WTC11 (cell line): ENCODE measurements at regions not wholly inside any gene's neighbourhood (a gene's known extent, or its start where the extent isn't known, plus 50 kb on each side); places are given as distances from the start of the nearest gene placed in this dataset.

Experiments
- ATAC-seq: fragments of 200-7000 bp; cut with Tn5 transposase; 2 replicates; pipeline ENCODE4 v1.10.0; 2021; ENCODE audit warnings: mild to moderate bottlenecking, moderate library complexity
- CTCF ChIA-PET: fragments of 300-600 bp; sonication (Branson Sonifier 250); formaldehyde crosslinking; loops from one replicate; lab custom pipeline; 2021; ENCODE audit warnings: antibody characterized with exemption; lab: Charles Lee
- POLR2A ChIA-PET: fragments of 350-600 bp; sonication (Branson Sonifier 250); formaldehyde crosslinking; loops from one replicate; lab custom pipeline; 2021; ENCODE audit warnings: antibody characterized with exemption; lab: Charles Lee
- DNase-seq: peaks from one replicate; pipeline ENCODE4 v3.0.0; 2021; ENCODE audit warnings: low spot score
- H3K27ac Mint-ChIP-seq: 2 replicates; pipeline ENCODE4 v1.8.0; 2021; ENCODE audit warnings: mixed read lengths
- H3K27me3 Mint-ChIP-seq: 2 replicates; pipeline ENCODE4 v1.8.0; 2021; ENCODE audit warnings: low read depth, mild to moderate bottlenecking, moderate library complexity, mixed read lengths
- H3K36me3 Mint-ChIP-seq: 2 replicates; pipeline ENCODE4 v1.8.0; 2021; ENCODE audit warnings: mixed read lengths
- H3K4me1 Mint-ChIP-seq: 2 replicates; pipeline ENCODE4 v1.8.0; 2022; ENCODE audit warnings: mixed read lengths
- H3K4me3 Mint-ChIP-seq: 2 replicates; pipeline ENCODE4 v1.8.0; 2021; ENCODE audit warnings: mild to moderate bottlenecking, moderate library complexity, mixed read lengths
- H3K9me3 Mint-ChIP-seq: 2 replicates; pipeline ENCODE4 v1.8.0; 2021; ENCODE audit warnings: mixed read lengths
- E2F1 ChIP-seq: sonication (generic); formaldehyde crosslinking; IDR thresholded peaks from 2 replicates; pipeline ENCODE4 v1.8.0; 2022; ENCODE audit warnings: mild to moderate bottlenecking, missing genetic modification reagents
- MXD4 ChIP-seq: fragments of 250-450 bp; sonication (Bioruptor Pico); IDR thresholded peaks from 2 replicates; pipeline ENCODE4 v1.8.0; 2021; ENCODE audit warnings: mild to moderate bottlenecking, moderate library complexity, borderline replicate concordance
- MYBL2 ChIP-seq: sonication (generic); formaldehyde crosslinking; IDR thresholded peaks from 2 replicates; pipeline ENCODE4 v1.8.1; 2023; ENCODE audit warnings: mild to moderate bottlenecking, moderate library complexity, missing genetic modification reagents
- PRRX2 ChIP-seq: fragments of 250-450 bp; sonication (Bioruptor Pico); IDR thresholded peaks from 2 replicates; pipeline ENCODE4 v1.8.0; 2021; ENCODE audit warnings: mild to moderate bottlenecking
- SOX15 ChIP-seq: fragments of 250-450 bp; sonication (Bioruptor Pico); IDR thresholded peaks from 2 replicates; pipeline ENCODE4 v1.9.0; 2021; ENCODE audit warnings: mild to moderate bottlenecking
- TCF7 ChIP-seq: sonication (generic); formaldehyde crosslinking; IDR thresholded peaks from 2 replicates; pipeline ENCODE4 v1.8.0; 2022; ENCODE audit warnings: mild to moderate bottlenecking, low read depth, missing genetic modification reagents, moderate library complexity
- TEAD1 ChIP-seq: sonication (generic); formaldehyde crosslinking; IDR thresholded peaks from 2 replicates; pipeline ENCODE4 v1.8.0; 2022; ENCODE audit warnings: mild to moderate bottlenecking, missing genetic modification reagents
- ZNF263 ChIP-seq: sonication (generic); formaldehyde crosslinking; IDR thresholded peaks from 2 replicates; pipeline ENCODE4 v1.8.1; 2022; ENCODE audit warnings: low read depth, mild to moderate bottlenecking, moderate library complexity, missing genetic modification reagents
- ZNF416 ChIP-seq: fragments of 250-450 bp; sonication (Bioruptor Pico); IDR thresholded peaks from 2 replicates; pipeline ENCODE4 v1.9.0; 2021; ENCODE audit warnings: mild to moderate bottlenecking, inconsistent platforms
- ZNF423 ChIP-seq: fragments of 250-450 bp; sonication (Bioruptor Pico); IDR thresholded peaks from 2 replicates; pipeline ENCODE4 v2.1.2; 2022; ENCODE audit warnings: mild to moderate bottlenecking, moderate library complexity
- ZNF671 ChIP-seq: fragments of 250-450 bp; sonication (Bioruptor Pico); IDR thresholded peaks from 2 replicates; pipeline ENCODE4 v1.8.0; 2021; ENCODE audit warnings: mild to moderate bottlenecking
- TF ChIP-seq, protein P1 (sequence below): sonication (generic); formaldehyde crosslinking; IDR thresholded peaks from 2 replicates; pipeline ENCODE4 v1.8.1; 2022; ENCODE audit warnings: missing genetic modification reagents, borderline replicate concordance
- TF ChIP-seq, protein P2 (sequence below): fragments of 250-450 bp; sonication (Bioruptor Pico); IDR thresholded peaks from 2 replicates; pipeline ENCODE4 v1.9.0; 2021; ENCODE audit warnings: mild to moderate bottlenecking, borderline replicate concordance
- TF ChIP-seq, protein P3 (sequence below): sonication (generic); formaldehyde crosslinking; conservative IDR thresholded peaks from 2 replicates; pipeline ENCODE4 v1.8.1; 2022; ENCODE audit warnings: mild to moderate bottlenecking, missing genetic modification reagents
- TF ChIP-seq, protein P4 (sequence below): fragments of 200-600 bp; IDR thresholded peaks from 2 replicates; pipeline ENCODE4 v1.8.0; 2022; ENCODE audit warnings: antibody characterized with exemption
- TF ChIP-seq, protein P5 (sequence below): sonication (generic); formaldehyde crosslinking; IDR thresholded peaks from 2 replicates; pipeline ENCODE4 v1.8.1; 2023; ENCODE audit warnings: mild to moderate bottlenecking, moderate library complexity, missing genetic modification reagents

DNA sequence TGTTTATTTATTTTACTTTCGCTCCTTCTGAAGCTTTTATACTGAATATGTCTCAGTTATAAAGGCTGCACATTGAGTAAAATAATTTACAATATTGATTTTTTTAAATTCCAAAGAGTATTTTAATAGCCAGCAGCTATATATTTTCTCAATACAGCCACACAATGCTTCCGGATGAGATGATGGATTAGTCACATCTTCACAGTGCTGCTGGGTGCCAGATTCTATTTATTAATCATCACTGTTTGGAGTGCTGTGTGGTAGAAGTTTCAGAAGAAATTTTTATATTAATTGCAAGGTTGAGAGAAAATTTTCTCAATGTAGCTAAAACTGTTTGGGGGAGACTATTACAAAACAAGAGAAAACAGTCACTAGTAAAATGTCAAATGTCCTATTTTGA, 989.8 kb downstream of the TLE4 start:
- CTCF ChIA-PET, result no interaction called here
- Mint-ChIP-seq H3K9me3 (0 out of 2 replicates have a peak, but pooled peaks cover 5% of the 10 kb centered on the region), H3K4me1 (no peaks in the 10 kb centered on the region), H3K27me3 (no peaks in the 10 kb centered on the region), H3K36me3 (no peaks in the 10 kb centered on the region), H3K27ac (no peak overlapping the region), H3K4me3 (no peak overlapping the region)
- ATAC-seq (no peak), DNase-seq (no peak)
- POLR2A ChIA-PET, result no interaction called here
- TF ChIP-seq ZNF416 (CRISPR knock-in tag), result no peak
- TF ChIP-seq, protein P1, sequence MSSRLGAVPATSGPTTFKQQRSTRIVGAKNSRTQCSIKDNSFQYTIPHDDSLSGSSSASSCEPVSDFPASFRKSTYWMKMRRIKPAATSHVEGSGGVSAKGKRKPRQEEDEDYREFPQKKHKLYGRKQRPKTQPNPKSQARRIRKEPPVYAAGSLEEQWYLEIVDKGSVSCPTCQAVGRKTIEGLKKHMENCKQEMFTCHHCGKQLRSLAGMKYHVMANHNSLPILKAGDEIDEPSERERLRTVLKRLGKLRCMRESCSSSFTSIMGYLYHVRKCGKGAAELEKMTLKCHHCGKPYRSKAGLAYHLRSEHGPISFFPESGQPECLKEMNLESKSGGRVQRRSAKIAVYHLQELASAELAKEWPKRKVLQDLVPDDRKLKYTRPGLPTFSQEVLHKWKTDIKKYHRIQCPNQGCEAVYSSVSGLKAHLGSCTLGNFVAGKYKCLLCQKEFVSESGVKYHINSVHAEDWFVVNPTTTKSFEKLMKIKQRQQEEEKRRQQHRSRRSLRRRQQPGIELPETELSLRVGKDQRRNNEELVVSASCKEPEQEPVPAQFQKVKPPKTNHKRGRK (CRISPR knock-in tag), result no peak

DNA sequence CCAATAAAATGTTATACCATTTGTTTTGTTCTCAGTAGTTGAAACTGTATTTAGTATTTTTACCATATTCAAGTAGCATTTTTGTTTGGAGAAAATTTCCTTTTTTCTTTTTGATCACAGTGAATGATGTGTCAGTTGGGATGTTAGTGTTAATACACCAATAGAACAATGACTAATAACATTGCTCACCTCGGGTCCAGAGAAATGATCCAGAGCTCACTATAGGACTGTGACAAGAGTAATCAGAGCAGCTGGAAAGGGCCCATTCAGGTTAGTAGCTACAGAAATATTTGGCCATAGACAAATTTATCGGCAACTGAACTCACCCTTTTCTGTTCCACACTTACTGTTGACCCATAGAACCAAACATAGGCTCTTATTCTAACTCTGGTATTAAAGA, 989.2 kb downstream of the TLE4 start:
- Mint-ChIP-seq H3K36me3 (no peaks in the 10 kb centered on the region), H3K4me3 (no peak overlapping the region), H3K9me3 (0 out of 2 replicates have a peak, but pooled peaks cover 5% of the 10 kb centered on the region), H3K27ac (no peak overlapping the region), H3K4me1 (no peaks in the 10 kb centered on the region), H3K27me3 (no peaks in the 10 kb centered on the region)
- no peak for TF ChIP-seq ZNF671 (CRISPR knock-in tag)
- no peak for TF ChIP-seq SOX15 (CRISPR knock-in tag)
- TF ChIP-seq, protein P2, sequence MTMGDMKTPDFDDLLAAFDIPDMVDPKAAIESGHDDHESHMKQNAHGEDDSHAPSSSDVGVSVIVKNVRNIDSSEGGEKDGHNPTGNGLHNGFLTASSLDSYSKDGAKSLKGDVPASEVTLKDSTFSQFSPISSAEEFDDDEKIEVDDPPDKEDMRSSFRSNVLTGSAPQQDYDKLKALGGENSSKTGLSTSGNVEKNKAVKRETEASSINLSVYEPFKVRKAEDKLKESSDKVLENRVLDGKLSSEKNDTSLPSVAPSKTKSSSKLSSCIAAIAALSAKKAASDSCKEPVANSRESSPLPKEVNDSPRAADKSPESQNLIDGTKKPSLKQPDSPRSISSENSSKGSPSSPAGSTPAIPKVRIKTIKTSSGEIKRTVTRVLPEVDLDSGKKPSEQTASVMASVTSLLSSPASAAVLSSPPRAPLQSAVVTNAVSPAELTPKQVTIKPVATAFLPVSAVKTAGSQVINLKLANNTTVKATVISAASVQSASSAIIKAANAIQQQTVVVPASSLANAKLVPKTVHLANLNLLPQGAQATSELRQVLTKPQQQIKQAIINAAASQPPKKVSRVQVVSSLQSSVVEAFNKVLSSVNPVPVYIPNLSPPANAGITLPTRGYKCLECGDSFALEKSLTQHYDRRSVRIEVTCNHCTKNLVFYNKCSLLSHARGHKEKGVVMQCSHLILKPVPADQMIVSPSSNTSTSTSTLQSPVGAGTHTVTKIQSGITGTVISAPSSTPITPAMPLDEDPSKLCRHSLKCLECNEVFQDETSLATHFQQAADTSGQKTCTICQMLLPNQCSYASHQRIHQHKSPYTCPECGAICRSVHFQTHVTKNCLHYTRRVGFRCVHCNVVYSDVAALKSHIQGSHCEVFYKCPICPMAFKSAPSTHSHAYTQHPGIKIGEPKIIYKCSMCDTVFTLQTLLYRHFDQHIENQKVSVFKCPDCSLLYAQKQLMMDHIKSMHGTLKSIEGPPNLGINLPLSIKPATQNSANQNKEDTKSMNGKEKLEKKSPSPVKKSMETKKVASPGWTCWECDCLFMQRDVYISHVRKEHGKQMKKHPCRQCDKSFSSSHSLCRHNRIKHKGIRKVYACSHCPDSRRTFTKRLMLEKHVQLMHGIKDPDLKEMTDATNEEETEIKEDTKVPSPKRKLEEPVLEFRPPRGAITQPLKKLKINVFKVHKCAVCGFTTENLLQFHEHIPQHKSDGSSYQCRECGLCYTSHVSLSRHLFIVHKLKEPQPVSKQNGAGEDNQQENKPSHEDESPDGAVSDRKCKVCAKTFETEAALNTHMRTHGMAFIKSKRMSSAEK (CRISPR knock-in tag), result no peak
- TF ChIP-seq, protein P3, sequence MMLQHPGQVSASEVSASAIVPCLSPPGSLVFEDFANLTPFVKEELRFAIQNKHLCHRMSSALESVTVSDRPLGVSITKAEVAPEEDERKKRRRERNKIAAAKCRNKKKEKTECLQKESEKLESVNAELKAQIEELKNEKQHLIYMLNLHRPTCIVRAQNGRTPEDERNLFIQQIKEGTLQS (CRISPR knock-in tag), result no peak
- no peak for TF ChIP-seq TCF7
- TF ChIP-seq ZNF263 (CRISPR knock-in tag), result no peak
- TF ChIP-seq MYBL2, result no peak
- TF ChIP-seq TEAD1, result no peak
- no peak for TF ChIP-seq MXD4 (CRISPR knock-in tag)
- TF ChIP-seq, protein P4, sequence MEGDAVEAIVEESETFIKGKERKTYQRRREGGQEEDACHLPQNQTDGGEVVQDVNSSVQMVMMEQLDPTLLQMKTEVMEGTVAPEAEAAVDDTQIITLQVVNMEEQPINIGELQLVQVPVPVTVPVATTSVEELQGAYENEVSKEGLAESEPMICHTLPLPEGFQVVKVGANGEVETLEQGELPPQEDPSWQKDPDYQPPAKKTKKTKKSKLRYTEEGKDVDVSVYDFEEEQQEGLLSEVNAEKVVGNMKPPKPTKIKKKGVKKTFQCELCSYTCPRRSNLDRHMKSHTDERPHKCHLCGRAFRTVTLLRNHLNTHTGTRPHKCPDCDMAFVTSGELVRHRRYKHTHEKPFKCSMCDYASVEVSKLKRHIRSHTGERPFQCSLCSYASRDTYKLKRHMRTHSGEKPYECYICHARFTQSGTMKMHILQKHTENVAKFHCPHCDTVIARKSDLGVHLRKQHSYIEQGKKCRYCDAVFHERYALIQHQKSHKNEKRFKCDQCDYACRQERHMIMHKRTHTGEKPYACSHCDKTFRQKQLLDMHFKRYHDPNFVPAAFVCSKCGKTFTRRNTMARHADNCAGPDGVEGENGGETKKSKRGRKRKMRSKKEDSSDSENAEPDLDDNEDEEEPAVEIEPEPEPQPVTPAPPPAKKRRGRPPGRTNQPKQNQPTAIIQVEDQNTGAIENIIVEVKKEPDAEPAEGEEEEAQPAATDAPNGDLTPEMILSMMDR, result no peak
- TF ChIP-seq PRRX2 (CRISPR knock-in tag), result no peak
- no peak for TF ChIP-seq E2F1 (CRISPR knock-in tag)
- TF ChIP-seq, protein P5, sequence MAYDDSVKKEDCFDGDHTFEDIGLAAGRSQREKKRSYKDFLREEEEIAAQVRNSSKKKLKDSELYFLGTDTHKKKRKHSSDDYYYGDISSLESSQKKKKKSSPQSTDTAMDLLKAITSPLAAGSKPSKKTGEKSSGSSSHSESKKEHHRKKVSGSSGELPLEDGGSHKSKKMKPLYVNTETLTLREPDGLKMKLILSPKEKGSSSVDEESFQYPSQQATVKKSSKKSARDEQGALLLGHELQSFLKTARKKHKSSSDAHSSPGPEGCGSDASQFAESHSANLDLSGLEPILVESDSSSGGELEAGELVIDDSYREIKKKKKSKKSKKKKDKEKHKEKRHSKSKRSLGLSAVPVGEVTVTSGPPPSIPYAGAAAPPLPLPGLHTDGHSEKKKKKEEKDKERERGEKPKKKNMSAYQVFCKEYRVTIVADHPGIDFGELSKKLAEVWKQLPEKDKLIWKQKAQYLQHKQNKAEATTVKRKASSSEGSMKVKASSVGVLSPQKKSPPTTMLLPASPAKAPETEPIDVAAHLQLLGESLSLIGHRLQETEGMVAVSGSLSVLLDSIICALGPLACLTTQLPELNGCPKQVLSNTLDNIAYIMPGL (CRISPR knock-in tag), result no peak
- no peak for TF ChIP-seq ZNF423 (CRISPR knock-in tag)
- CTCF ChIA-PET, result no interaction called here
- POLR2A ChIA-PET, result no interaction called here
- ATAC-seq (no peak), DNase-seq (no peak)
